ENCODE measurements at regions not wholly inside any gene's neighbourhood (a gene's known extent, or its start where the extent isn't known, plus 50 kb on each side); places are given as distances from the start of the nearest gene placed in this dataset.

DNA sequence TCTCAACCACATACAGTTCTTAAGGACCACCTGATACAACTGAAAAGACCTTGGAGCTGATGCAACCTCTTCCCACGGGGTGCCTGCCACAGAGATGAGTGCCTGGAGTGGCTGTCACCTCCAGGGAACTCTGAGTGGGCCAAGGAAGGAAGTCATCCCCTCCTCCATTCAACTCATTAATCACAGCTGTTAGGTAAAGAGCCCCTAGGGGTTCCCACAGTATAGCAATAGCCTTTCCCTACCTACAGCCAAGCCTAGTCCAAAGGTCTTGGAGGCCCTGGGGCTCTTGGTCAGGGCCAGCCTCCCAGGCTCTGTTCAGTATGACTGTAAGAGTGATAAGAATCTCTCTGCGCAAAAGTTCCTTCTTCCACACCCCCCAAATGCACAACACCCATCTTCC lies 70.4 kb upstream of the NFE2L3 start:
- Mint-ChIP-seq H3K4me3 (no peak overlapping the region), H3K27ac (no peak overlapping the region), H3K27me3 (peaks cover 38% of the 10 kb centered on the region), H3K9me3 (ENCODE audit: insufficient read depth) (no peaks in the 10 kb centered on the region), H3K4me1 (peaks cover 9% of the 10 kb centered on the region)
- peaks cover 6 to 9% of the 10 kb centered on the region in 2 donors for H3K4me1 ChIP-seq (ENCODE audit: control insufficient read depth in 2 of 2, insufficient read depth in 2 of 2, low read length in 2 of 2)
- H3K9me3 ChIP-seq (ENCODE audit: control extremely low read depth in 1 of 3, control insufficient read depth in 2 of 3, insufficient read depth in 1 of 3, low read length in 2 of 3), result no peaks in the 10 kb centered on the region
- no peak overlapping the region for H3K4me2 ChIP-seq (replicated peaks; ENCODE audit: low read depth, low read length, poor library complexity, severe bottlenecking)
- ATAC-seq (ENCODE audit: low read depth), result no peak
- no peak overlapping the region for H3K9ac ChIP-seq (ENCODE audit: low read length)
- DNase-seq, result no peak
- H3K27ac ChIP-seq (ENCODE audit: low read length in 2 of 2), result no peak overlapping the region
- peaks cover 0 to 28% (median 13%) of the 10 kb centered on the region in 4 experiments for H3K27me3 ChIP-seq (replicated peaks in 1 of 4; ENCODE audit: control extremely low read depth in 1 of 4, control insufficient read depth in 3 of 4, insufficient read depth in 4 of 4, low read length in 3 of 4)
- TF ChIP-seq, protein P1, sequence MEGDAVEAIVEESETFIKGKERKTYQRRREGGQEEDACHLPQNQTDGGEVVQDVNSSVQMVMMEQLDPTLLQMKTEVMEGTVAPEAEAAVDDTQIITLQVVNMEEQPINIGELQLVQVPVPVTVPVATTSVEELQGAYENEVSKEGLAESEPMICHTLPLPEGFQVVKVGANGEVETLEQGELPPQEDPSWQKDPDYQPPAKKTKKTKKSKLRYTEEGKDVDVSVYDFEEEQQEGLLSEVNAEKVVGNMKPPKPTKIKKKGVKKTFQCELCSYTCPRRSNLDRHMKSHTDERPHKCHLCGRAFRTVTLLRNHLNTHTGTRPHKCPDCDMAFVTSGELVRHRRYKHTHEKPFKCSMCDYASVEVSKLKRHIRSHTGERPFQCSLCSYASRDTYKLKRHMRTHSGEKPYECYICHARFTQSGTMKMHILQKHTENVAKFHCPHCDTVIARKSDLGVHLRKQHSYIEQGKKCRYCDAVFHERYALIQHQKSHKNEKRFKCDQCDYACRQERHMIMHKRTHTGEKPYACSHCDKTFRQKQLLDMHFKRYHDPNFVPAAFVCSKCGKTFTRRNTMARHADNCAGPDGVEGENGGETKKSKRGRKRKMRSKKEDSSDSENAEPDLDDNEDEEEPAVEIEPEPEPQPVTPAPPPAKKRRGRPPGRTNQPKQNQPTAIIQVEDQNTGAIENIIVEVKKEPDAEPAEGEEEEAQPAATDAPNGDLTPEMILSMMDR (IDR thresholded peaks at IDR 0.05), result no peak
- no peak for TF ChIP-seq EZH2 (IDR thresholded peaks at IDR 0.05; ENCODE audit: borderline replicate concordance, insufficient read depth, low read depth, low read length, poor library complexity, severe bottlenecking)
- POLR2A ChIA-PET, result no interaction called here
- no peaks in the 10 kb centered on the region for H4K20me1 ChIP-seq (ENCODE audit: control insufficient read depth, insufficient read depth, low read length, poor library complexity, severe bottlenecking)
- no peaks in the 10 kb centered on the region for H3K36me3 ChIP-seq (replicated peaks in 1 of 2; ENCODE audit: control extremely low read depth in 1 of 2, control insufficient read depth in 1 of 2, extremely low read depth in 1 of 2, insufficient read depth in 2 of 2, low read length in 1 of 2)
- H3K79me2 ChIP-seq (ENCODE audit: control insufficient read depth, insufficient read depth, low read length), result no peaks in the 10 kb centered on the region
- WGBS (ENCODE audit: insufficient coverage), result 0% methylated on average over 1 of the region's 2 CpGs
- intact Hi-C loops (cut with micrococcal nuclease), result no loop called here
- CTCF ChIA-PET, result interaction anchor here (0.6 to 6.8 kb wide), 5 partner anchors 9 to 283 kb away, joined by 3 to 77 read pairs (median 53); no protein-coding TSS in a partner anchor
- no peak overlapping the region for H3K4me3 ChIP-seq (ENCODE audit: control extremely low read depth in 1 of 5, extremely low read depth in 1 of 5, insufficient read depth in 1 of 5, low read depth in 2 of 5, low read length in 4 of 5)
- no peak overlapping the region for H2AFZ ChIP-seq (ENCODE audit: insufficient read depth, low read depth, low read length, poor library complexity, severe bottlenecking)

DNA sequence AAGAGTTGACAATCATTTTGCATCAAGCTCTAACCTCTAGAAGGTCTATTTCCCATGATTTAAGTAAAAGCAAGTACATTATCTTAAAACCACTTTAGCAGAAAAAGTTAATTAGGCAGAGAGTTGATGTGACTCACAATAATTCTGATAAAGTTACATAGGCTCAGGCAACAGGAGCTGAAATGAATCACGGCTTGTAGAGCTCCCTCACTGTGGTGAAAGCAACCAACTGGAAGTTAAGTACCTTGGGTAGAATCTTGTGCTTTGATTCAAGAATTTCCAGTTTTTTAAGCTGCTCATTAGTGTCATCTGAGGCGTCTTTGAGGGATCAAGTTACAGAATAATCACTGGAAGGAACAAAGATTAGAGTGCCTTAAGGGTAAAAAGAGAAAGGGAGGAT lies 68.9 kb upstream of the NFE2L3 start:
- peaks cover 6 to 9% of the 10 kb centered on the region in 2 donors for H3K4me1 ChIP-seq (ENCODE audit: control insufficient read depth in 2 of 2, insufficient read depth in 2 of 2, low read length in 2 of 2)
- H3K36me3 ChIP-seq (replicated peaks in 1 of 2; ENCODE audit: control extremely low read depth in 1 of 2, control insufficient read depth in 1 of 2, extremely low read depth in 1 of 2, insufficient read depth in 2 of 2, low read length in 1 of 2), result no peaks in the 10 kb centered on the region
- ChIA-PET POLR2A (no interaction called here), CTCF (interaction anchor here (1.0 to 6.8 kb wide), 7 partner anchors 7 to 599 kb away, joined by 3 to 77 read pairs (median 7); no protein-coding TSS in a partner anchor)
- H3K9me3 ChIP-seq (ENCODE audit: control extremely low read depth in 1 of 3, control insufficient read depth in 2 of 3, insufficient read depth in 1 of 3, low read length in 2 of 3), result no peaks in the 10 kb centered on the region
- Mint-ChIP-seq H3K4me1 (peaks cover 9% of the 10 kb centered on the region), H3K9me3 (ENCODE audit: insufficient read depth) (no peaks in the 10 kb centered on the region), H3K27me3 (peaks cover 33% of the 10 kb centered on the region), H3K4me3 (no peak overlapping the region), H3K27ac (no peak overlapping the region)
- 74% methylated on average over 2 of the region's 2 CpGs for WGBS (ENCODE audit: insufficient coverage)
- DNase-seq, result no peak
- ATAC-seq (ENCODE audit: low read depth), result no peak
- peaks cover 0 to 18% (median 7%) of the 10 kb centered on the region in 4 experiments for H3K27me3 ChIP-seq (replicated peaks in 1 of 4; ENCODE audit: control extremely low read depth in 1 of 4, control insufficient read depth in 3 of 4, insufficient read depth in 4 of 4, low read length in 3 of 4)
- no peak overlapping the region for H3K4me2 ChIP-seq (replicated peaks; ENCODE audit: low read depth, low read length, poor library complexity, severe bottlenecking)
- no peak overlapping the region for H2AFZ ChIP-seq (ENCODE audit: insufficient read depth, low read depth, low read length, poor library complexity, severe bottlenecking)
- no peaks in the 10 kb centered on the region for H4K20me1 ChIP-seq (ENCODE audit: control insufficient read depth, insufficient read depth, low read length, poor library complexity, severe bottlenecking)
- H3K79me2 ChIP-seq (ENCODE audit: control insufficient read depth, insufficient read depth, low read length), result no peaks in the 10 kb centered on the region
- no peak overlapping the region for H3K9ac ChIP-seq (ENCODE audit: low read length)
- TF ChIP-seq, protein P1 (IDR thresholded peaks at IDR 0.05), result no peak
- no peak for TF ChIP-seq EZH2 (IDR thresholded peaks at IDR 0.05; ENCODE audit: borderline replicate concordance, insufficient read depth, low read depth, low read length, poor library complexity, severe bottlenecking)
- intact Hi-C loops (cut with micrococcal nuclease), result no loop called here
- no peak overlapping the region for H3K27ac ChIP-seq (ENCODE audit: low read length in 2 of 2)
- H3K4me3 ChIP-seq (ENCODE audit: control extremely low read depth in 1 of 5, extremely low read depth in 1 of 5, insufficient read depth in 1 of 5, low read depth in 2 of 5, low read length in 4 of 5), result no peak overlapping the region
